ENCODE measurements at regions not wholly inside any gene's neighbourhood (a gene's known extent, or its start where the extent isn't known, plus 50 kb on each side); places are given as distances from the start of the nearest gene placed in this dataset.

DNA sequence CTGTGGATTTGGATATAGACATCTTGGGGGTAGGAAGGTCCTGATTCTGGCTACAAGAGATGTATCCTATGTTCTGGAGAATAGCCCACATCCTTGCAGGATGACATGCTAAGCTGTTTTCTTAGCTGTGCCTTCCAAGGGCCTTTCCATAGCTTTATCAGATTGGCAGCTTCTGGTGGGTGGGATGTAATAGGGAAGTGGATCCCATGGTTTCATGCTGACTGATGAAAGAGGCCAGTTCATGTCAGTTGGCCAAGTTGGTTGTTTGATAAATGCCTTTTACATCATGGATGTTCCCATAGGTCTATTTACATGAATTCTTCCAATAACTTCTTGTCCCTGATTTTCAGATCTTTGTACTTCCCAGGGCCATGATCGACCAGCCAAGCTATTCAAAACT lies 169.1 kb upstream of the RMST start:
- TF ChIP-seq, protein P1, sequence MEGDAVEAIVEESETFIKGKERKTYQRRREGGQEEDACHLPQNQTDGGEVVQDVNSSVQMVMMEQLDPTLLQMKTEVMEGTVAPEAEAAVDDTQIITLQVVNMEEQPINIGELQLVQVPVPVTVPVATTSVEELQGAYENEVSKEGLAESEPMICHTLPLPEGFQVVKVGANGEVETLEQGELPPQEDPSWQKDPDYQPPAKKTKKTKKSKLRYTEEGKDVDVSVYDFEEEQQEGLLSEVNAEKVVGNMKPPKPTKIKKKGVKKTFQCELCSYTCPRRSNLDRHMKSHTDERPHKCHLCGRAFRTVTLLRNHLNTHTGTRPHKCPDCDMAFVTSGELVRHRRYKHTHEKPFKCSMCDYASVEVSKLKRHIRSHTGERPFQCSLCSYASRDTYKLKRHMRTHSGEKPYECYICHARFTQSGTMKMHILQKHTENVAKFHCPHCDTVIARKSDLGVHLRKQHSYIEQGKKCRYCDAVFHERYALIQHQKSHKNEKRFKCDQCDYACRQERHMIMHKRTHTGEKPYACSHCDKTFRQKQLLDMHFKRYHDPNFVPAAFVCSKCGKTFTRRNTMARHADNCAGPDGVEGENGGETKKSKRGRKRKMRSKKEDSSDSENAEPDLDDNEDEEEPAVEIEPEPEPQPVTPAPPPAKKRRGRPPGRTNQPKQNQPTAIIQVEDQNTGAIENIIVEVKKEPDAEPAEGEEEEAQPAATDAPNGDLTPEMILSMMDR (optimal IDR thresholded peaks at IDR 0.05 in 1 of 3, IDR thresholded peaks at IDR 0.05 in 1 of 3, conservative IDR thresholded peaks at IDR 0.05 in 1 of 3; ENCODE audit: extremely low read depth in 1 of 3, insufficient read depth in 2 of 3, low read length in 3 of 3), result no peak
- no peak for TF ChIP-seq EZH2 (IDR thresholded peaks at IDR 0.05; ENCODE audit: low read length)
